GM23338 (cell line): ENCODE measurements at regions not wholly inside any gene's neighbourhood (a gene's known extent, or its start where the extent isn't known, plus 50 kb on each side); places are given as distances from the start of the nearest gene placed in this dataset.

Source experiments
- ATAC-seq: fragments of 200-7000 bp; cut with Tn5 transposase; 3 replicates; pipeline ENCODE4 v1.9.1; 2020
- DNase-seq: peaks from one replicate; pipeline ENCODE4 v3.0.0-alpha.2; 2015; ENCODE audit warnings: low spot score
- H2AFZ ChIP-seq: fragments of 200-600 bp; sonication (generic); 2 replicates; pipeline ENCODE4 v1.8.0; 2016; ENCODE audit warnings: antibody characterized with exemption, mild to moderate bottlenecking, moderate library complexity
- H3F3A ChIP-seq: fragments of 200-600 bp; sonication (generic); replicated peaks from 2 replicates; pipeline ENCODE4 v1.8.0; 2017; ENCODE audit warnings: antibody characterized with exemption, mixed run types, low read depth
- H3K27ac ChIP-seq: fragments of 200-600 bp; sonication (generic); 2 replicates; pipeline ENCODE4 v1.6.1; 2016; ENCODE audit warnings: low read depth
- H3K27me3 ChIP-seq: fragments of 200-600 bp; sonication (generic); 2 replicates; pipeline ENCODE4 v1.8.0; 2016; ENCODE audit warnings: mild to moderate bottlenecking, mixed run types, moderate library complexity; ENCODE audit not compliant: insufficient read depth
- H3K36me3 ChIP-seq: fragments of 200-600 bp; sonication (generic); 2 replicates; pipeline ENCODE4 v1.8.0; 2016; ENCODE audit warnings: mild to moderate bottlenecking; ENCODE audit not compliant: insufficient read depth
- H3K4me1 ChIP-seq: fragments of 200-600 bp; sonication (generic); 2 replicates; pipeline ENCODE4 v1.8.0; 2016; ENCODE audit warnings: mild to moderate bottlenecking, moderate library complexity; ENCODE audit not compliant: insufficient read depth
- H3K4me2 ChIP-seq: fragments of 200-600 bp; sonication (generic); 2 replicates; pipeline ENCODE4 v1.7.1; 2017; ENCODE audit warnings: mixed run types
- H3K4me3 ChIP-seq: fragments of 200-600 bp; sonication (generic); 2 replicates; pipeline ENCODE4 v1.6.1; 2016; ENCODE audit warnings: mixed run types
- H3K79me2 ChIP-seq: fragments of 200-600 bp; sonication (generic); replicated peaks from 2 replicates; pipeline ENCODE4 v1.8.0; 2017; ENCODE audit warnings: mild to moderate bottlenecking; ENCODE audit not compliant: insufficient read depth
- H3K9me2 ChIP-seq: fragments of 200-600 bp; sonication (generic); 2 replicates; pipeline ENCODE4 v1.8.0; 2017; ENCODE audit not compliant: insufficient read depth
- H4K20me1 ChIP-seq: fragments of 200-600 bp; sonication (generic); replicated peaks from 2 replicates; pipeline ENCODE4 v1.8.0; 2017; ENCODE audit warnings: mild to moderate bottlenecking; ENCODE audit not compliant: insufficient read depth
- H3K27ac Mint-ChIP-seq: 2 replicates; pipeline ENCODE4 v1.8.0; 2020; ENCODE audit warnings: inconsistent platforms, mild to moderate bottlenecking, moderate library complexity, mixed read lengths
- H3K27me3 Mint-ChIP-seq: 3 replicates; pipeline ENCODE4 v1.8.0; 2022; ENCODE audit warnings: low read depth, mild to moderate bottlenecking, moderate library complexity, mixed read lengths, inconsistent platforms; ENCODE audit not compliant: insufficient read depth, poor library complexity
- H3K36me3 Mint-ChIP-seq: 3 replicates; pipeline ENCODE4 v1.8.0; 2021; ENCODE audit warnings: low read depth, mild to moderate bottlenecking, inconsistent platforms, moderate library complexity, mixed read lengths
- H3K4me1 Mint-ChIP-seq: 3 replicates; pipeline ENCODE4 v1.8.0; 2020; ENCODE audit warnings: mild to moderate bottlenecking, inconsistent platforms, mixed read lengths
- H3K4me3 Mint-ChIP-seq: 3 replicates; pipeline ENCODE4 v1.8.0; 2021; ENCODE audit warnings: moderate library complexity, mild to moderate bottlenecking, inconsistent platforms, mixed read lengths
- H3K9me3 Mint-ChIP-seq: 3 replicates; pipeline ENCODE4 v1.8.0; 2020; ENCODE audit warnings: moderate library complexity, mild to moderate bottlenecking, inconsistent platforms, mixed read lengths
- CREB1 ChIP-seq: fragments of 250-450 bp; sonication (Bioruptor Pico); IDR thresholded peaks from 2 replicates; pipeline ENCODE4 v1.5.0; 2020; ENCODE audit warnings: low read depth, mild to moderate bottlenecking, moderate library complexity
- EZH2 ChIP-seq: fragments of 200-600 bp; sonication (generic); IDR thresholded peaks from one replicate; pipeline ENCODE4 v1.8.0; 2017; ENCODE audit warnings: antibody characterized with exemption, mild to moderate bottlenecking, low read depth; ENCODE audit not compliant: unreplicated experiment
- EZH2phosphoT487 ChIP-seq: fragments of 200-600 bp; sonication (generic); IDR thresholded peaks from one replicate; pipeline ENCODE4 v1.8.1; 2018; ENCODE audit warnings: antibody characterized with exemption; ENCODE audit not compliant: unreplicated experiment
- NANOG ChIP-seq: IDR thresholded peaks from 2 replicates; pipeline ENCODE4 v1.6.1; 2016; ENCODE audit warnings: antibody characterized with exemption, borderline replicate concordance
- POLR2AphosphoS5 ChIP-seq: IDR thresholded peaks from 2 replicates; pipeline ENCODE4 v1.6.1; 2016; ENCODE audit warnings: antibody characterized with exemption, low read depth
- STAT1 ChIP-seq: IDR thresholded peaks from one replicate; pipeline ENCODE4 v1.6.1; 2016; ENCODE audit warnings: antibody characterized with exemption; ENCODE audit not compliant: unreplicated experiment
- ZNF331 ChIP-seq: fragments of 250-450 bp; sonication (Bioruptor Pico); IDR thresholded peaks from 2 replicates; pipeline ENCODE4 v1.5.0; 2020; ENCODE audit warnings: low read depth, mild to moderate bottlenecking, moderate library complexity
- TF ChIP-seq, protein P1 (sequence below): IDR thresholded peaks from one replicate; pipeline ENCODE4 v1.6.1; 2018; ENCODE audit warnings: antibody characterized with exemption; ENCODE audit not compliant: unreplicated experiment
- TF ChIP-seq, protein P2 (sequence below): IDR thresholded peaks from 2 replicates; pipeline ENCODE4 v1.6.1; 2016; ENCODE audit warnings: antibody characterized with exemption
- TF ChIP-seq, protein P3 (sequence below), 2 experiments: fragments of 200-600 bp in 1 of 2; sonication (generic) in 1 of 2; conservative IDR thresholded peaks; 2 replicates each; pipeline versions ENCODE4 v1.5.1 to v1.6.1; 2016 to 2017; ENCODE audit warnings: antibody characterized with exemption in 2 of 2, low read depth in 2 of 2, mild to moderate bottlenecking in 2 of 2, moderate library complexity in 1 of 2

DNA sequence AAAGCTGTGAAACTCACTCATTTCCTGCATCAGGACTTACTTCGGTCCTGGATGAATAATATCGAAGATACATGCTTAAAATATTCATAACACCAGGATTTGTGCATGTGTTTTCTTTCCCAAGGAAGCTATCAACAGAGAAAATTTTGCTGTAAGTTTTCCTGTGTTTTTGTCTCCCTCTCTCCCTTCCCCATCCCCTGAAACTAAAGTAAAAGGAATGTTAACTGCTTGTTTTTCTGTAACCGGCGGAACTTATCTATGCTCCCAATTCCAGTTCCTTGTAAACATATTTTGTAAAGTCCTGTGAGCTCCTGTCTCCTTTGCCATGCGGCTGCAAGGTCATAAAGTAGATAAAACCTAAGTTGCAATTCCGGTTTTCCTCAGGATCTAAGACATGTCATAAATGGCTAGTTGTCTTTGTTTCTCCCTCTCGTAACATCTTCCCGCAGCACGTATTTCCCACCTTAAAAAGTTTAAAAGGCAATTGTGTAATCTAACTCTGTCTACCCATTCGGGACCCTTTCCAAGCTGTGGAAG is 79.0 kb upstream of the POM121L12 start (continued):
- TF ChIP-seq ZNF331 (CRISPR knock-in tag) = no peak
- TF ChIP-seq, protein P1, sequence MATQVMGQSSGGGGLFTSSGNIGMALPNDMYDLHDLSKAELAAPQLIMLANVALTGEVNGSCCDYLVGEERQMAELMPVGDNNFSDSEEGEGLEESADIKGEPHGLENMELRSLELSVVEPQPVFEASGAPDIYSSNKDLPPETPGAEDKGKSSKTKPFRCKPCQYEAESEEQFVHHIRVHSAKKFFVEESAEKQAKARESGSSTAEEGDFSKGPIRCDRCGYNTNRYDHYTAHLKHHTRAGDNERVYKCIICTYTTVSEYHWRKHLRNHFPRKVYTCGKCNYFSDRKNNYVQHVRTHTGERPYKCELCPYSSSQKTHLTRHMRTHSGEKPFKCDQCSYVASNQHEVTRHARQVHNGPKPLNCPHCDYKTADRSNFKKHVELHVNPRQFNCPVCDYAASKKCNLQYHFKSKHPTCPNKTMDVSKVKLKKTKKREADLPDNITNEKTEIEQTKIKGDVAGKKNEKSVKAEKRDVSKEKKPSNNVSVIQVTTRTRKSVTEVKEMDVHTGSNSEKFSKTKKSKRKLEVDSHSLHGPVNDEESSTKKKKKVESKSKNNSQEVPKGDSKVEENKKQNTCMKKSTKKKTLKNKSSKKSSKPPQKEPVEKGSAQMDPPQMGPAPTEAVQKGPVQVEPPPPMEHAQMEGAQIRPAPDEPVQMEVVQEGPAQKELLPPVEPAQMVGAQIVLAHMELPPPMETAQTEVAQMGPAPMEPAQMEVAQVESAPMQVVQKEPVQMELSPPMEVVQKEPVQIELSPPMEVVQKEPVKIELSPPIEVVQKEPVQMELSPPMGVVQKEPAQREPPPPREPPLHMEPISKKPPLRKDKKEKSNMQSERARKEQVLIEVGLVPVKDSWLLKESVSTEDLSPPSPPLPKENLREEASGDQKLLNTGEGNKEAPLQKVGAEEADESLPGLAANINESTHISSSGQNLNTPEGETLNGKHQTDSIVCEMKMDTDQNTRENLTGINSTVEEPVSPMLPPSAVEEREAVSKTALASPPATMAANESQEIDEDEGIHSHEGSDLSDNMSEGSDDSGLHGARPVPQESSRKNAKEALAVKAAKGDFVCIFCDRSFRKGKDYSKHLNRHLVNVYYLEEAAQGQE = no peak

DNA sequence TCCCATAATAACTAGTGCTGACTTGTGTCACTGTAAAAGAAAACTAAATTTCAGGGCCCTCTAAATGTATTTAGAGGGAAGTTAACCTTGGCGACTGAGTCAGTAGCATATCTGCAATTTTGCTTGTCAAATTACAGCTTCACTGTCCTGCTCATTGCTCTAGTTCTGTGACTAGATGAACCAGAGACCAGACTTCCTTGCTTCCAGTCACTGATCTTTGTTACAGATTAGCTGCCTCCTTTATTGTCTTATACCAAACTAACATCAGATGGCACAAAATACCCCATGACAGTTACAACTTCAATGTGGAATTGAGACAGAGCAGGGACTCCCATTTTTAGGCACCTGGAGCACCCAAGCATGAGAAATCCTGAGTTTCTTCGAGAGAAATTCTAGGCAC is 79.9 kb upstream of the POM121L12 start:
- no peaks in the 10 kb centered on the region for H3K9me3 Mint-ChIP-seq

More for the DNA sequence above, 79.9 kb upstream of the POM121L12 start:
- H3K36me3 Mint-ChIP-seq = no peaks in the 10 kb centered on the region
- H3K4me3 Mint-ChIP-seq = no peak overlapping the region
- Histone ChIP-seq H3K36me3 (no peaks in the 10 kb centered on the region), H3K27me3 (no peaks in the 10 kb centered on the region), H3K4me3 (no peak overlapping the region), H3K4me1 (peaks cover 27% of the 10 kb centered on the region), H3K4me2 (no peak overlapping the region), H4K20me1 (no peaks in the 10 kb centered on the region), H3K9me2 (no peaks in the 10 kb centered on the region), H2AFZ (peak overlapping the region; percentile 64), H3F3A (no peaks in the 10 kb centered on the region), H3K79me2 (no peaks in the 10 kb centered on the region), H3K27ac (no peak overlapping the region)
- TF ChIP-seq, protein P2, sequence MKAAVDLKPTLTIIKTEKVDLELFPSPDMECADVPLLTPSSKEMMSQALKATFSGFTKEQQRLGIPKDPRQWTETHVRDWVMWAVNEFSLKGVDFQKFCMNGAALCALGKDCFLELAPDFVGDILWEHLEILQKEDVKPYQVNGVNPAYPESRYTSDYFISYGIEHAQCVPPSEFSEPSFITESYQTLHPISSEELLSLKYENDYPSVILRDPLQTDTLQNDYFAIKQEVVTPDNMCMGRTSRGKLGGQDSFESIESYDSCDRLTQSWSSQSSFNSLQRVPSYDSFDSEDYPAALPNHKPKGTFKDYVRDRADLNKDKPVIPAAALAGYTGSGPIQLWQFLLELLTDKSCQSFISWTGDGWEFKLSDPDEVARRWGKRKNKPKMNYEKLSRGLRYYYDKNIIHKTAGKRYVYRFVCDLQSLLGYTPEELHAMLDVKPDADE = no peak
- TF ChIP-seq, protein P1 = no peak
- TF ChIP-seq ZNF331 (CRISPR knock-in tag) (no peak), POLR2AphosphoS5 (no peak), NANOG (no peak), EZH2phosphoT487 (no peak), EZH2 (no peak), CREB1 (CRISPR knock-in tag) (no peak), STAT1 (no peak)
- TF ChIP-seq, protein P3, sequence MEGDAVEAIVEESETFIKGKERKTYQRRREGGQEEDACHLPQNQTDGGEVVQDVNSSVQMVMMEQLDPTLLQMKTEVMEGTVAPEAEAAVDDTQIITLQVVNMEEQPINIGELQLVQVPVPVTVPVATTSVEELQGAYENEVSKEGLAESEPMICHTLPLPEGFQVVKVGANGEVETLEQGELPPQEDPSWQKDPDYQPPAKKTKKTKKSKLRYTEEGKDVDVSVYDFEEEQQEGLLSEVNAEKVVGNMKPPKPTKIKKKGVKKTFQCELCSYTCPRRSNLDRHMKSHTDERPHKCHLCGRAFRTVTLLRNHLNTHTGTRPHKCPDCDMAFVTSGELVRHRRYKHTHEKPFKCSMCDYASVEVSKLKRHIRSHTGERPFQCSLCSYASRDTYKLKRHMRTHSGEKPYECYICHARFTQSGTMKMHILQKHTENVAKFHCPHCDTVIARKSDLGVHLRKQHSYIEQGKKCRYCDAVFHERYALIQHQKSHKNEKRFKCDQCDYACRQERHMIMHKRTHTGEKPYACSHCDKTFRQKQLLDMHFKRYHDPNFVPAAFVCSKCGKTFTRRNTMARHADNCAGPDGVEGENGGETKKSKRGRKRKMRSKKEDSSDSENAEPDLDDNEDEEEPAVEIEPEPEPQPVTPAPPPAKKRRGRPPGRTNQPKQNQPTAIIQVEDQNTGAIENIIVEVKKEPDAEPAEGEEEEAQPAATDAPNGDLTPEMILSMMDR (conservative IDR thresholded peaks at IDR 0.05; ENCODE audit: low read depth in 2 of 2) = no peak
- H3K27me3 Mint-ChIP-seq = no peaks in the 10 kb centered on the region
- no peak overlapping the region for H3K27ac Mint-ChIP-seq
- H3K4me1 Mint-ChIP-seq = peaks cover 28% of the 10 kb centered on the region
- DNase-seq (no peak), ATAC-seq (no peak)
